ENCODE measurements at regions not wholly inside any gene's neighbourhood (a gene's known extent, or its start where the extent isn't known, plus 50 kb on each side); places are given as distances from the start of the nearest gene placed in this dataset.

GRCh38 chr5:71825992-71826391 lies 106.9 kb downstream of the CARTPT start:
- no peak for TF ChIP-seq CTCF (IDR thresholded peaks at IDR 0.05; ENCODE audit: insufficient read depth, low read length, poor library complexity, severe bottlenecking)
- TF ChIP-seq EZH2phosphoT487 (conservative IDR thresholded peaks at IDR 0.05; ENCODE audit: low read length): no peak

Data from SU-DHL-6 (cell line).